NT2/D1 (cell line): ENCODE measurements at regions not wholly inside any gene's neighbourhood (a gene's known extent, or its start where the extent isn't known, plus 50 kb on each side); places are given as distances from the start of the nearest gene placed in this dataset.

Experiments
- DNase-seq: peaks from one replicate; pipeline ENCODE4 v3.0.0-alpha.2; 2011; ENCODE audit warnings: low read depth, low spot score
- H3K27me3 ChIP-seq: 2 replicates; pipeline ENCODE4 v1.6.0; 2011; ENCODE audit warnings: mild to moderate bottlenecking; ENCODE audit not compliant: insufficient read length, insufficient read depth
- H3K36me3 ChIP-seq: 2 replicates; pipeline ENCODE4 v1.6.1; 2011; ENCODE audit warnings: mild to moderate bottlenecking, low read length, mixed read lengths; ENCODE audit not compliant: insufficient read depth, insufficient read length
- H3K4me1 ChIP-seq: 2 replicates; pipeline ENCODE4 v1.5.1; 2011; ENCODE audit not compliant: insufficient read depth, insufficient read length
- H3K4me3 ChIP-seq: 2 replicates; pipeline ENCODE4 v1.5.1; 2011; ENCODE audit warnings: low read depth; ENCODE audit not compliant: insufficient read length
- H3K9ac ChIP-seq: 2 replicates; pipeline ENCODE4 v1.6.0; 2011; ENCODE audit warnings: low read depth; ENCODE audit not compliant: insufficient read length
- H3K9me3 ChIP-seq: 2 replicates; pipeline ENCODE4 v1.5.1; 2011; ENCODE audit warnings: mild to moderate bottlenecking, low read length; ENCODE audit not compliant: insufficient read depth
- SUZ12 ChIP-seq: IDR thresholded peaks from 2 replicates; pipeline ENCODE4 v1.6.1; 2011; ENCODE audit not compliant: insufficient read length, insufficient read depth; ENCODE audit errors: extremely low read depth
- YY1 ChIP-seq: IDR thresholded peaks from 2 replicates; pipeline ENCODE4 v1.6.1; 2011; ENCODE audit not compliant: insufficient read length, insufficient read depth
- ZNF274 ChIP-seq: IDR thresholded peaks from 2 replicates; pipeline ENCODE4 v1.6.1; 2011; ENCODE audit warnings: mild to moderate bottlenecking, low read depth, low read length

- Histone ChIP-seq H3K27me3 (no peaks in the 10 kb centered on the region), H3K4me3 (no peak overlapping the region), H3K4me1 (no peaks in the 10 kb centered on the region), H3K9ac (no peak overlapping the region), H3K9me3 (no peaks in the 10 kb centered on the region), H3K36me3 (no peaks in the 10 kb centered on the region)
- TF ChIP-seq YY1 (no peak), SUZ12 (no peak), ZNF274 (no peak)
- no peak for DNase-seq
Observed at GRCh38 chr13:72314210-72314609, 413.2 kb downstream of the MZT1 start.

- Histone ChIP-seq H3K4me1 (no peaks in the 10 kb centered on the region), H3K9me3 (no peaks in the 10 kb centered on the region), H3K4me3 (no peak overlapping the region), H3K9ac (no peak overlapping the region), H3K27me3 (no peaks in the 10 kb centered on the region), H3K36me3 (no peaks in the 10 kb centered on the region)
- DNase-seq, result no peak
- TF ChIP-seq ZNF274 (no peak), SUZ12 (no peak), YY1 (no peak)
Observed at GRCh38 chr13:72313546-72313945, 413.9 kb downstream of the MZT1 start.

DNA sequence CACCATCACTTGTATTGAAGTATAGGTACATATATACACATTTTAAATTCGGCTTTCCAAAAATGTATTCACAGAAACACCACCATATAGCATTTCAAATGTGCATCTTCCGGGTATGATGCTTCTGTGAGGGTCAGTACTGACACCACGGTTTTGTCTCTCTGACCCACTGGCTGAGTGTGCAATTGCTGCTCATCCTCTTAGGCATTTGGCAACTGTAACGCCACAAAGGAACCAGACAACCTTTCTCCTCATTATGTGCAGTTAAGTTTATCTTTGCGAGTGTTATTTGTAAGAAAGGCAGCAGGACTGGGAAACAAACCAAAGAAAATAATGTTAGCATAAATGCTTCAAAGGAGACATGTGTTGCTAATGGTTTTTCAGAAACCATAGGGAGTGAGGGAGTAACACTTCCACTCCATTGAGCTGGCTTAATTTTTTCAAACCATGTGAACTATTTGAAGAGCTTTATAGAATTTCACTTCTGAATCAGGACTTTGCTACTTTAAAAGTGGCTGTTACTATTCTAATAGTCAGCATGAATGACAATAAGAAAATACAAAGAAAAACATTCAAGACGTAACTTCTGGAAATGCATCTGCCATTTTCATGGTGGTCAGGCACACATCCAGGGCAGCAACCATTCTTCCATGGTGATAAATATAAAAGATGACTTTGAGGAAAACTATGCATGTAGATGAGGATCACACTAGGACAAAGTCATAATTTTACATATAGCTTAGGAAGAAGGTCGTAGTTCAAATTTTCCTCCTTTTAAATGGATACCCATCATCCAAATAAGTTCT lies 423.3 kb downstream of the MZT1 start:
- no peak for DNase-seq
- Histone ChIP-seq H3K4me1 (no peaks in the 10 kb centered on the region), H3K4me3 (no peak overlapping the region), H3K9me3 (no peaks in the 10 kb centered on the region), H3K9ac (no peak overlapping the region), H3K36me3 (no peaks in the 10 kb centered on the region), H3K27me3 (no peaks in the 10 kb centered on the region)
- TF ChIP-seq ZNF274 (no peak), YY1 (no peak), SUZ12 (no peak)

GRCh38 chr13:72296246-72296645 lies 429.2 kb upstream of the DACH1 start:
- no peaks in the 10 kb centered on the region for H3K4me1 ChIP-seq
- H3K9ac ChIP-seq, result no peak overlapping the region
- H3K36me3 ChIP-seq, result no peaks in the 10 kb centered on the region
- TF ChIP-seq YY1 (no peak), ZNF274 (no peak), SUZ12 (no peak)
- H3K9me3 ChIP-seq, result 0 out of 2 replicates have a peak, but pooled peaks cover 4% of the 10 kb centered on the region
- no peak for DNase-seq
- no peaks in the 10 kb centered on the region for H3K27me3 ChIP-seq
- H3K4me3 ChIP-seq, result no peak overlapping the region

DNA sequence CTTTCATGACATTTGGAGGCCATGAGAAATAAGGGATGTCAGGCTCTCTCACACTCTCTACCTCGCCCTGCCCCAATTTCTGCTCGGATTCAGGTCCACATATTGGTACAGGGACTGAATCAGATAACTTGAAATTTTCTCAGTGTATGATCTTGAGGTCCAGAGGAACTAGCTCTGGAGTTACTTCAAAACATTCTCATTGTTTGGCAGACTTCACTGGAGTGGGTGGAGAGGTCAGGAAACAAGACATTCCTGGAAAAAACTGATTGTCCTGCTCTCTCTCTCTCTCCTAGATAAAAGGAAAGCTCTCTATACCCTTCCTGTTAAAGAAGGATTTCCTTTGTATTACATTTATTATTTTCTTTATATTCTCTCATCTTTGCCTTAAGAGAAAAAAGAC lies 428.1 kb upstream of the DACH1 start:
- DNase-seq, result no peak
- H3K4me1 ChIP-seq, result no peaks in the 10 kb centered on the region
- H3K9me3 ChIP-seq, result peaks cover 12% of the 10 kb centered on the region; the same call in 1 of the 2 replicates
- TF ChIP-seq SUZ12 (no peak), ZNF274 (no peak), YY1 (no peak)
- H3K4me3 ChIP-seq, result no peak overlapping the region
- H3K36me3 ChIP-seq, result no peaks in the 10 kb centered on the region
- no peaks in the 10 kb centered on the region for H3K27me3 ChIP-seq
- H3K9ac ChIP-seq, result no peak overlapping the region

DNA sequence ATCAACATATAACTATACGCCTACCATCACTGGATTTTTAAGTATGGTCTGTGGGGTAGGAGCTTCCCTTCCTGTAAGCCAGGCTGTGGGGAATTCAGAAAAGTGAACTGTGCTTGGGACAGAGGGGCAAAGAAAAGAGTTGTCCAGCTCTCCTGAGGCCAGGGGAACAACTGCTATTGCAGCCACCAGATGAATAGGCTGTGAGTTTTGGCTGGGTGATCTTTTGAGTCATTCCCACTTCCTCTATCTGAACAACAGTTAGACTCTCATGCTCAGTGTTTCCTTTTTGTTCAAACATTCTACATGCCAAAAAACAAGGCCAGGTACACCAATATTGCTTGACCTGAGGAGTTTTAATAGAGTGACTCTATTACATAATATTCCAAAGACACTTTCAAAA lies 426.2 kb upstream of the DACH1 start:
- Histone ChIP-seq H3K4me1 (no peaks in the 10 kb centered on the region), H3K9me3 (peaks cover 17% of the 10 kb centered on the region; the same call in 1 of the 2 replicates), H3K27me3 (no peaks in the 10 kb centered on the region), H3K36me3 (no peaks in the 10 kb centered on the region), H3K9ac (no peak overlapping the region), H3K4me3 (no peak overlapping the region)
- DNase-seq, result no peak
- no peak for TF ChIP-seq ZNF274

GRCh38 chr13:72290962-72291681 lies 424.1 kb upstream of the DACH1 start:
- Histone ChIP-seq H3K9me3 (peaks cover 17% of the 10 kb centered on the region; the same call in 1 of the 2 replicates), H3K27me3 (no peaks in the 10 kb centered on the region), H3K4me3 (no peak overlapping the region), H3K4me1 (no peaks in the 10 kb centered on the region), H3K36me3 (no peaks in the 10 kb centered on the region), H3K9ac (no peak overlapping the region)
- peak; percentile 52 for DNase-seq
- no peak for TF ChIP-seq SUZ12
- TF ChIP-seq ZNF274, result no peak
- TF ChIP-seq YY1, result no peak
